C1 segment of cervical spinal cord (tissue), 14 donors: ENCODE measurements at regions not wholly inside any gene's neighbourhood (a gene's known extent, or its start where the extent isn't known, plus 50 kb on each side); places are given as distances from the start of the nearest gene placed in this dataset.
"Not testable (repeated sequence)": the region's sequence is repeated elsewhere in the genome, so short reads cannot be mapped to it uniquely, and the experiment has no call there.

Experiments used
- DNase-seq, 14 donors: peaks; one replicate each; lab custom pipeline; 2025; lab: John Stamatoyannopoulos, UW

DNA sequence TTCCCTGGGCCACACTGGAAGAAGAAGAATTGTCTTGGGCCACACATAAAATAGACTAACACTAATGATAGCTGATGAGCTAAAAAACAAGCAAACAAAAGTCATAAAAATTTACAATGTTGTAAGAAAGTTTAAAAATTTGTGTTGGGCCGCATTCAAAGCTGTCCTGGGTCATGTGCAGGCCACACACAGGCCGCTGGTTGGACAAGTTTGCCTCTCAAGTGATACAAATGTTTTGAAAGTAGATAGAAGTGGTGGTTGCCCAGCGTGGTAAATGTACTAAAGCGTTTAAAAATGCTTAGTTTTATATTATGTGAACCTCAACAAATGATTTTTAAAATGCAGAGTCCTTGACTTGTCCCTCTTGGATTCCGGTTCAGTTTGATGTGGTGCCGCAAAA, 94.9 kb upstream of the TBCA start:
- DNase-seq, result no peak

DNA sequence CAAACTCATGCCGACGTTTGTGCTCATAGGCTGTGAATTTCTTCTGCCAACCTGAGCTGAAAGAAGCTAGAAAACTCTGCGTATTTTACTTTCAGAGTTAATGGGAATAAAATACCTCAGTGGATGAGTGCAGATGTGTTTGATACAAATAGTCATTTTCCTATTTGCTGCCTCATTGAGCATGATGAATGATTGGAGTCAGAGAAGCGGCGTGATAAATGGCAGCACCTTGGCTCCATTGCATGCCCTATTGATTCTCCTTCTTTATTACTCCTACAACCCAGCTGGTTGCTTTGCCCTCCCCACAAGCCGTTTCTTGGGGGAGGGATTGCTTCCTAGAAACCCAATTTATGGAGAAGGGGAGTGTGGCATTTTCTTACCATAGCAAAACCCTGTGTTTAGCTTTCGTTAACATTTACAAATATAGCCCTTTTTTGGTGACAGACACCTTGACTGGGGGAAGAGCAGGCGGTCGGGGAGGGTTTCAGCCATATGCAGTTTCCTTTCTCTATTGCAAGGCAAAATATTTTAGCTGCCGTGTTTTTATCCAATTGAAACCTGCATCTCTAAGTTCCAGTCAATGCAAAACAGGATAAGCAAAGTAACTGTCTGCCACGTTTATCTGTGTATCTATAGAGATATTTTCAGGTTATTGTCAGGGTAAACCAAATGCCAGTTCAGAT, 93.1 kb upstream of the TBCA start:
- no peak for DNase-seq

DNA sequence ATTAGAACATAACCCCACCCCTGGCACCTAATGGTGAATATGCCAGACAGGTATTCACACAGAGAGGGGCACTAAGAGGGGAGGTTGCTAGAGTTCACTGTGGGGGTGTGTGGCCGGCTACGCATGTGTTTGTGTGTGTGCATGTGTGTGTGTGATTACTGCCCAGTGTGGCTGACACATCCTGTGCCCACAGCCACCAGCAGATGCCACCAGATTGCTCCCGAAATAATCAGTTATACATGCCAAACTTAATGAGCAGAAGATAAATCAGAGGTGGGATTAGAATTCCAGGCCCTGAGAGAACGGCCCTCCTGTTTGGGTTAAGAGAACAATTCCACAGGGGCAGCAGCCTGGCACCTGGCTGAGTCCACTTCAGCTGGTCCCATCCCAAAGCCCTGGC, 91.8 kb upstream of the TBCA start:
- peak in 7 of 14 donors; percentile 10 to 49 (median 26) for DNase-seq

DNA sequence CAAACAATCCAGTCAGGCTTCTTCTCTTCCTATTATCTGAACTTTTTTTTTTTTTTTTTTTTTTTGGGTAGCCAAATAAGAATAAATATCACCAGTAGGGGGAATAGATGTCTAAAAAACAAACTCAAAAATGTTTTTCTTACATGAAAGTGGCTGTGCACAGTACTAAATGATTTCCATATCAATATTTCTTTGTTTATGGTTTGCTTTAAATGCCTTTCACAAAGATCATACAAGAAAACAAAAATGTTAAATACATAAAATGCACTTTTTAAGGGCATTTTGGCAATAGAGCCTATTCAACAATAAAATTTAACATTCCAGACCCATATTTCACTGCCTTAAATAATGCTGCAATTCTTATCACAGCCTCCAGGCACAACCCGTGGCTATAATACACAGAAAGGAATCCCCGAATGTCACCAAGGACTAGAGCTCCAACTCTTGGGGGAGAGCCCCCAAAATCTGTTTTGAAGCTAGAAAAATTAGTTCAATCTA, 91.1 kb upstream of the TBCA start:
- no peak for DNase-seq

DNA sequence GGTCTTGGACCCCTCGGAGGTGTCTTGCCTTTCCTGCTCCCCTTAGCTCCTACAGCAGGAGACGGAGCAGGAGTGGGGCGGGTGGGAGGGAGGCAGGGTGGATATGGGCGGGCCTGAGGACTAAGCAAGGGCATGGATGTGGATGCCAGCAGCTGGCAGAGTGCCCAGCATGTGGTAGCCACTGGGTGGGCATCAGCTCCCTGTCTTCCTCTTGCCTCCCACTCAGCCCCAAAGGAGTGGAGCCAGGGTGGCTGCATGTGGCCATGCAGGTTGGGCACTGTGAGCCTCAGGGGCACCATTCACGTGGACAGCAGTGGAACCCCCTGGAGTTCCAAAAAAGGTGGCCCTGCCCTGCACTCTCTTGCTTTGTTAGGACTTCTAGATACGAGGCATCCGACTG, 90.1 kb upstream of the TBCA start:
- DNase-seq, result no peak

DNA sequence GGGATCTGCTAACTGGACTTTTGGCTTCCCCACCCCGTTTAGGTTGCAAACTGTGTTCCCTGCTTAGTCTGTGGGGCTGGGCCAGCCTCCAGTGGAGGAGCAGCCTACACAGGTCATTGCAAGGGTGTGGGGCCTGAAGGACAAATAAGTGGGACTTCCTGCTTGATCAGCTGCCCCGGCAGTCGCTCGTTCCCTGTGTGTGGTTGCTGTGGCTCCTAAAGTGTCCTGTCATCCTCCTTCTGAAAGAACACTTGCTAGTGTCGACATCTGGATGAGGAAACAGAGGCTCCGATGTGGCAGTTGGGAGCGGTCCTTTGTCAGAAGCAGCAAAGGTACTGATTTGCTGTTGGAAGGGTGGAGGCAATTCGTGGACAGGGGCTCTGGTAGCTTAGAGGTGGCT, 88.9 kb upstream of the TBCA start:
- no peak for DNase-seq

GRCh38 chr5:77863181-77863580, 87.0 kb upstream of the TBCA start:
- DNase-seq, result no peak

DNA sequence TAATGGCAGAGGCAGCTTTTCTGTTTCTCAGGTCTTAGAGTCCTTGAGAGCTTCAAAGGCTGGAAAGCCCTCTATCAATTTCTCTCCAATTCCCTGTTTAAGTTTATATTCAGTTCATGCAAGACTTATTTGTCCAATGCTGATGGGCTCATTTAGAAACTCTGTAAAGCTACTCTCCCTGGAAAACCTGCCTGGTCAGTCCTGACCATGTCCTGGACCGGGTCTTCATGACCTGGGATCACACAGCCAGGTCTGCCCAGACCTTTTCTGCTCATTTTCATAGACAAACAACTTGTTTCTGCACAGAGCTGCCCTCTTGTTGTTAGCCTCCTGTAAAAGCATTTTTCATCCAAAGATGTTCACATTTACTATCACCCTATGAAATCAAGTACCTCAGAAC, 85.4 kb upstream of the TBCA start:
- no peak for DNase-seq

DNA sequence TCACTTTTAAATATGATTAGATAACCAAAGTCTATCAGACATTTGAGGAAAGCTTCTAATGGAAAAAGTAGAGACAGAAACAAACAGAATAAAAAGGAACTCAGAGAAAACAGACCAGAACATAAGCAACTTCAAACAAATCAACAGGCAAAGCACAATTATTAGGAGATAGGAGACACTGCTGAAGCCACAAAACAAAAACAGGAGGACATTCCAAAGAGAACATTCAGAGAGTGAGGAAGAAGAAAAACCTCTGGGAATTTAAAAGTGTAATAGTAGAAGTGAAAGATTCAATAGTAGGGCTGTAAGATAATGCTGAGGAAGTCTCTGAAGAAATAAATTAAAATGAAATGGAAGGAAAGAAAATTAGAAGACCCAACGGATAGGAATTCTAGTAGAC, 83.2 kb upstream of the TBCA start:
- DNase-seq, result no peak

- DNase-seq, result not testable (repeated sequence)
Measured at GRCh38 chr5:77858678-77859077, 82.5 kb upstream of the TBCA start.

- DNase-seq, result no peak
Measured at GRCh38 chr5:77855369-77855768, 79.2 kb upstream of the TBCA start.

DNA sequence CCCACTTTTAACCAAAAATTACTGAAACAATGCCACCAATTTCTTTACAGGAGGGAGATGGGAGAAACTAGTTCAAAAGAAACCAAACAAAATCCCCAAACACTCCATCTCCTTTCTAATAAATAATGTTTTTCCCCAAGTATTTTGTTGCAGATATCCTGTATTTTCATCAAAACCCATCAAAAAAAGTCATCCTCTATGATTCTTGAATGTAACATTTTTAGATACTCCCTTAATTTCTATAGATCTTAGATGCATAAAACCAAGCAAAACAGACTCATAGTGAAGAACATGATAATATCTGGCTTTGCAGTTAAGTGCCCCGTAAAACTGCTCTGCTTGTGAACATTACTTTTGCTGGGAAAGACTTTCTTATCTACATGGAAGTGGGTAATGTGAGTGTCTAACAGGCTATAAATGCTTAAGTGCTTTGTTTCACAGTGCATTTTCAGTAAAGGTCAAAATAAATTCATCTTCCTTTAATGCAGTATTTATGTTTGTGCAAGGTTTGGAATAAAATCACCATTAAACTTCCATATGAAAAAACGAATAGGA, 77.3 kb upstream of the TBCA start:
- peak in 1 of 14 donors; percentile 36 for DNase-seq

DNA sequence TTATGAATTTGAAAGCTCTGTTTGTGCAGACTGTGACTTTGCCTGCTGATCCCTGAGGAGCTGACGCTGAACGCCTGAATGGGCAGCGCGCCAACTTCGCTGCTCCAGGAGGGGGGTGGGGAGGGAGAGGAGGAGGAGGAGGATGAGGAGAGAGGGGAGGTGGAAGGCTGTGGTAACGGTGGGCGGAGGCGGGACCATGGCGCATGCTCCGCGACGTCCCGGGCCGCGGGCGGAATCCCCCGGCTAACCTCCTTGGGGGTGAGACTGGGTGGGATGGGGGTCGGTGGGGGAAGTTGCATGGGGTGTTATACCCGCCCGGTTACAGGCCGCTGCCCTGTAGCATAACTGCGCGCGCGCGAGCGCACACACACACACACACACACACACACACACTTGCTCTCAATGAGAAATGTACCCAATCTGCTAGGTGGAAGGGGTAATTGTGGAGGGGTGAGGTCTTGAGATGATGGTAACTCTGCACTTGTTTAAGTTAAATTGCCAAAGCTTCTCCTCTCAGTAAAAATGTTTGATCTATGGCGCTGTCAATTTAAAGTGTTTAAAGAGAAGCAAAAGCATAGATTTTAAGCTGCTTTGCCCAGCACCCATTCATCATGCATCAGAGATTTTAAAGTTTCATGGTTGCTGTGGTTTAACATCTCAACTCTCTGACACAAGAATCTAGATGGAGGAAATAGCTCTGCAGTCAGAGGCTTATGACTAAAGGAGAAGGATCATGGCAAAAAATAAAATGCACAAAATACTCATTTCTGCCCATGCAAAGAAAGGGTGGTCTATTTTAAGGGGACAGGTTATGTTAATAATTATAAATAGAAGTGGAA, 76.6 kb upstream of the TBCA start:
- DNase-seq, result peak in 12 of 14 donors; percentile 29 to 78 (median 60)

DNA sequence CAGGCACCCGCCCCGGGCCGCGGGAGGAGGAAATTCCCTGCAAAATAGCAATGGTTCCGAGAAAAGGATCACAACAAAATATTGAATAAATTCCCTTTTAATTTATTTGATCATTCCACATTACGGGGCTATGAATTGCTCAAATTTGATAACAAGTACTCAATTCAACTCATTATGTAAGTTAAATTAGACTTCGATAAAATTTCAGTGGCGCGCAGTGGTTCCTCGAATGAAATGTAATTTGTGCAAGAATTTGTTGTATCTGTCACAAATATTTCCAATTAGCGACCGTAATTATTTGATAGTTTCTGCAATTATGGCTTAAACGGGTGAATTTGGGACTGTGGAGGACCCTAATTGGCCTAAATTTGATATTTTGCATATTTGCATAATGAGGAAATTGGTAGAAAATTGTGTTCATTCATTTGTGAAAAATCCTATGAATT, 76.0 kb upstream of the TBCA start:
- DNase-seq, result no peak

- peak in 8 of 14 donors; percentile 14 to 66 (median 40) for DNase-seq
Measured at GRCh38 chr5:77851176-77852067, 75.3 kb upstream of the TBCA start.

DNA sequence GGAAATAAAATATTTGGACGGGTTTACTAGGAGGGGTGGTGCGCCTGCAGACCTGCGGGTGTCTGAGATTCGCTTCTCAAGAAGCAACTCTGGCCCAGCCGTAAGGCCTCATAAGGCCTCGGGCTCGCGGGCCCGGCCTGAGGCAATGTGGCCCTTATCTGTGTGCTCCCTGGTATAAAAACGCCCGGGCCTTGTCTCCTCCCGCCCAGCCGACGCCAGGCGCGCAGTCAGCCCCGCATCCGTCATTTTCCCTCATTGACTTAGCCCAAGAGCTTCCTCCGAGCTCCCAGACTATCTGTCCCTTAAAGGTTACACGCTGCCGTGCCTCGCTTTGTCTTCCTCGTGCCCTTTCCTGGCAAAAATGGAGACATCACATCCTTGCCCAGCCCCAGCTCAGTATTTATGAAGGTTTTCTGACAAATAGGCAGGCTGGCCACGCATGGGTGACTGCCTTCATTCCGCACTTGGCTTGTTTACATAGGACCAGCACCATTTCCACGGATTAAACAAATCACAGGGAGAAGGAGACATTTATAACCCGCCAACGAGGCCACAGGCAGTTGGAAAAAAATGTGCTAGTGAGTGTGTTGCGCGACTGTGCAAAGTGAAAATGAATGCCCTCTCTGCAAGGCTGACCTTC, 74.5 kb upstream of the TBCA start:
- peak in 2 of 14 donors; percentile 9 to 40 for DNase-seq

- DNase-seq, result no peak
Measured at GRCh38 chr5:77849308-77849900, 73.3 kb upstream of the TBCA start.

GRCh38 chr5:77847814-77848290, 71.7 kb upstream of the TBCA start:
- peak in 7 of 14 donors; percentile 21 to 59 (median 34) for DNase-seq

DNA sequence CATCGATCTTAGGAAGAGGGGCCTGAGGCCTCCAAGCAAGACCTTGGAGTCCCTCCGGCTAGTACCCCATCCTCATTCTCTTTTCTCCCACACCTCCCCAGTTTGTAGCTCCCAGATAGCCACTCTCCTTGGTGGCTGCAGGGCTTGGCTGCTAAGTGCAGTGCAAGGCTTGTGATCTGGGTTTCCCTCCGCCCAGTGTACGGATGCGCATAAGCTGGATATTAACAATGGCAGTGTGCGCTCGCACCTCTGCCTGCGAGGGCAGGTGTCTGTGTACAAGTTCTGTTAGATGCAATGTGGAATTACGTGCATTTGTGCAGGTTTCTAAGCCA, 71.0 kb upstream of the TBCA start:
- peak in 2 of 14 donors; percentile 1 to 4 for DNase-seq

- DNase-seq, result peak in 1 of 14 donors; percentile 6
Measured at GRCh38 chr5:77846422-77847128, 70.4 kb upstream of the TBCA start.
